ENCODE measurements at regions not wholly inside any gene's neighbourhood (a gene's known extent, or its start where the extent isn't known, plus 50 kb on each side); places are given as distances from the start of the nearest gene placed in this dataset.

DNA sequence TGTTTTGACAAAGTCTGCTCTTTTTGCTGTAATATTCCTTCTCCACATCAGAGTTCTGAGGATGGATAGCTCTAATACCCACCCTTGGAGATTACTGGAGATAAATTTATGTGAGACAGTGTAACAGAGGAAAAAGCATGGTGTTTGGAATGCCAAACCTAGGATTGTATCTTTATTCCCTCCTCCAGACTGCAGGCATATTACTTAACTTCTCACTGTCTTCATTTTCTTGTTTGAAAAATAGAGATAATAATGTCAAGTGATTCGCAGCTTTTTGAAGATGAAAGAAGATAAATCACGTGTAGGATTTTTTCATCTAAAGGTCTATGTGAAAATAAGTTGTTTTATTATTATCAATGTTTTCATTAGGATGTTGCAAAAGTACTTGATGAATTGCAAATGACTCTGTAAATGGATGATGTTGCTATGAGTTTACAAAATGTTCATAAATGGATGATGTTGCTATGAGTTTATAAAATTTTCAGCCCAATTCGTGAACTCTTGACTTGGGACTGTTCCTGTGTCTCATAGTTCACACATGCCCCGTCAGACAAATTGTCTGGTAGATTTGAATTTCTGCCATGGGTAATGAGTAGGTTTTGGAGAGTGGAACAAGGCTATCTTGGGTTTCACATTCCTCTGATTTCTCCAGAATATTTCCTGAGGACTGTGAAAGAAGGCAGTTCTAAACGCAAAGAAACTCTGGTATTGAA is 113.1 kb upstream of the IGFBP3 start:
- no peak for DNase-seq (ENCODE audit: low read depth in 4 of 4, low spot score in 3 of 4)

DNA sequence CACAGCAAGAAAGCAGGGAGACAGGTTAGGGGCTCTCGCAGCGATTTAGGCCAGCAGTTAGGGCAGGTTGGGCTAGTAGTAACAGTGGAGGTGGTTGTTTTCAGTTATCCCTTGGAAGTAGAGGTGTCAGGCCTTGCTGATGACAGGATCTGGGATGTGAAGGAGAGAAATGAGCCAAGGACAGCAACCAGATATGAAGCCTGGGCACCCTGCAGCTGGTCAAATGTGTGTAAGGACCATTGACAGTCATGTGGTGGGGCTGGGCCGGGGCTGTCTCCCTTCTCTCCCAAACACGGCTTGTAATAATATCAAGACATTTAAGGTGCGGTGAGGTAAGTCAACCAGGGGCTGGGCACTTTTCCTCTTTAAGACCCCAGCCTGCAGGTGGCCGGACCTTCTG is 112.5 kb upstream of the IGFBP3 start:
- DNase-seq (ENCODE audit: low read depth in 4 of 4, low spot score in 3 of 4) = no peak

DNA sequence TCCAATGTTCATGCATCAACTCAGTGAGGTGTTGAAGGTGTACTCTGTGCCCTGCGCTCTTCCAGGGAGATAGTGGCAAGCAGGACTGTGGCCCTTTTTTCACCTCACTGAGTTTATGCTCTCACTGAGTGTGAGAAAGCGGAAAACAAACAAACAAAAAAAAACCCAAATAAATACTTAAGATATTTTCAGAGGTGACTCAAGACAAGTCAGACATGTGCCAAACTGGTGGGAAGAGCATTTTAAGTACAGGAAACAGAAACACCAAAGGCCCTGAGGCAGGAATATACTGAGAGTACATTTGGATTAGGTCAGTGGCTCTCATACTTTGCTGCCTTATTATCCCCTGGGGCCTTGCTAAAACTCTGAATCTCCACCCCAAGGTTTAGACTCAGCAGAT is 111.9 kb upstream of the IGFBP3 start:
- DNase-seq (ENCODE audit: low read depth in 4 of 4, low spot score in 3 of 4) = no peak

DNA sequence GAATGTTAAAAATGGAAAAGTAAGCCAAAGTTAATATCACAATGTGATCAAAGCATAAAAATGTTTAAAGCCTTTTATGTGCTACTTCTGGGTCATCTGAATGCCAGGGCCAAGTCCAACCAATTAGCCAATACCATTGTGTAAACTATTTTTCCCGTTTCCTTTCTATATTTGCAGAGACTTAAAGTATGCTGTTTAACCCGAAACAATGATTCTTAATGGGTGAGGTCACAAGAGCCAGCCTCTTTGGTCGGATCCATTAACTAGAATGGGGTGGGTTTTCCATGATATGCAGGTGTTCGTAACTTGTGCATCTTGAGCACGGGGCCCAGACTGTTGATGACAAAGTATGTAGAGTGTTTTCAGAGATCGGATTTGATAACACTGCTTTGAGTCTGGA is 111.3 kb upstream of the IGFBP3 start:
- DNase-seq (ENCODE audit: low read depth in 4 of 4, low spot score in 3 of 4) = no peak

DNA sequence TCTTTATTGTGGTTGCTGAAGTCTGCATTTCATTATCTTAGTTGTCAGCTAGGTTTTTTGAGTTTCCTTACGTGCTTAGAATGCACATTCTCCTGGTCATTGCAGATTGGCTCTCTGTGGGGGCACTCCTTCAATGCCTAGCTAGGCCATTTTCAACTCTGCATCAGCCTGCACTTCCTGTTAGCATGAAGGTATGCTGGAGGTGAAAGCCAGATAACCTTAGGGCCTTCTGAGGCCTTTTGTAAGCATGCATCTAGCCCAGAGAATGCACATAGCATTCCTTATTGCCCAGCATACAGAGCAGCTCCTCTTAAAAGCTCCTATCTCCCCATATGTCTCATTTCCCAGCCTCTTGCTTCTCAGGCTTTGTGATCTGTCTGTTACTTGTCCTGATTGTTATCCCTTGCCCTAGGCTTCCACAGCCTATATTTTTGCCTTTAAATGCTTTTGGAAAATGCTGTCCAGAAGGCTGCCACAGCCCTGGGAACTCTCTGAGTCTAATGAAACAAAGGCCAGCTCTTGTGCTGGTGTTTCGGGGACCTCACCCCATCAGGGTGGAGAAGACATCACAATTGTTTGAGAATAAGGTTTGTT is 108.1 kb upstream of the IGFBP3 start:
- DNase-seq (ENCODE audit: low read depth in 4 of 4, low spot score in 3 of 4) = no peak

DNA sequence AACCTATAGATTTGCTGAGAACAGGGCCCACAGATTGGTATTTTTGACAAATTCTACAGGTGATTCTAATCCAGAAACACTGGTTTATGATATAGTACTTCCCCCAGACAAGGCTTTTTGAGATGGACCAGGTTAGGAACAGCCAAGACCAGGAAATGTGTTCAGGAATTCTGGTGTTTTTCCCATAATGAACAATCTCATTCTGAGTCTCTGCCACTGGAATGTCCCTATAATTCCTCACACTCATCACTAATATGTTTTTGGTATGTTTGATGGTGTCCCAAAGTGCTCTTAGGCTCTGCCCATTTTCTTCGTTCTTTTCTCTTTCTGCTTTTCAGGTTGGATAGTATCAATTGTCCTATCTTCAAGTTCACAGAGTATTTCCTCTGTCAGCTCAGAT is 107.2 kb upstream of the IGFBP3 start:
- DNase-seq (ENCODE audit: low read depth in 4 of 4, low spot score in 3 of 4) = no peak

DNA sequence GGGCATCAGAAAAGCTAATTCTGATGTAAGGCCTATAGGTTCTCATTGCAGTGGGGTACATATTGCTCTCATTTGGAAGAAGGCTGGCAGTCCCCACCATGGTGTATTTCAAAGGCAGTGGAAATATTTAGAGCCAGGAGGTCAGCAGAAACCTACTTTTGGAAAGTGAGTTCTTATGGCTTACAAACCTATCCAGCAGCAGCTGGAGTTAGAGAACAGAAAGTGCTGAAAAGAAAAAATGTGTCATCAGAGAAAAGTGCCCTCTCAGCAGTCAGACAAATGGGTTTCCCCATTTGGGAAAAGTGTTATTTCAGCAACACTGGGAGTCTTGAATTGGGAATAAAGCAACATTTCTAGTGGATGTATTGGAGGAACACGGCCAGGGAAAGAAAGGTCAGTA is 105.7 kb upstream of the IGFBP3 start:
- DNase-seq (ENCODE audit: low read depth in 4 of 4, low spot score in 3 of 4) = no peak

DNA sequence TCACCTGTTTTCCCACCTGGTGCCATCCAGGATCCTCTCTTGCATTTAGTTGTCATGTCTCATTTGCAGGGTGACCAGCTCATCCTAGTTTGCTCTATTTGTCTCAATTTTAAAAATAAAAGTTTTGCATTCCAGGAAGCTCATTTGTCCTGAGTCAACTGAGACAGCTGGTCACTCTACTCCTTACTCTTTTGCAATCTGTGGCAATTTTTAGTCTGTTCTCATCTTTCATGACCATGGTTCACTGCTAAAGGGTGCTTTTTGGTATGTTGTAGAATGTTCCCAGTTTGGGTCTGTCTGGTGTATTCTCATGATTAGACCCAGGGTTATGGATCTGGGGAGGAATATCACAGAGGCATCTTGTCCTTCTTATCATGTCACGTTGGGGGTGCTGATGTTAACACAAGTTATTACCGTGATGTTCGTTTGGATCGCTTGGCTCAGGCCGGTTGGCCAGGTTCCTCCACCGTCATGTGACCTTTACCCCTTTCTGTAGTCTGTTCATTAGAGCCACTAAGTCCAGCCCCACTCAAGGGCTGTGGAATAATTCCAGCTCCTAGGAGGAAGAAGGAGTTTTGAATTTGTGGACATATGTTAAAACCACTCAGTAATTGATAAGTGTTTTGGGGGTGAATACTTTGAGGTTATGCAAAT is 103.3 kb upstream of the IGFBP3 start:
- DNase-seq (ENCODE audit: low read depth in 4 of 4, low spot score in 3 of 4) = no peak

DNA sequence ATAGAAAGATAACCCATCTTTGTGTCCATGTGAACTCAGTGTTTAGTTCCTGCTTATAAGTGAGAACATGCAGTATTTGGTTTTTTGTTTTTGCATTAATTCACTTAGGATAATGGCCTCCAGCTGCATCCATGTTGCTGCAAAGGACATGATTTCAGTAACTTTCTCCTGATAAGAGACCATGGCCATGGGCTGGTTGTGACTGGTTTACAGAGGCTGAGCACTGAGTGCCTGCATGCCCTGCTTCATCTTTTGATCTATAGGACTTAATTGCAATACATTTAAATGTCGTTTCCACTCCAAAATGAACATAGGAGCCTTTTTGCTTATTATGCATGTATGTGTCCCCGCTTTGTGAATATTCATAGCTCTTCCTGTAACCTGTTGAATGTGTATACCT is 101.3 kb upstream of the IGFBP3 start:
- DNase-seq (ENCODE audit: low read depth in 4 of 4, low spot score in 3 of 4) = no peak

DNA sequence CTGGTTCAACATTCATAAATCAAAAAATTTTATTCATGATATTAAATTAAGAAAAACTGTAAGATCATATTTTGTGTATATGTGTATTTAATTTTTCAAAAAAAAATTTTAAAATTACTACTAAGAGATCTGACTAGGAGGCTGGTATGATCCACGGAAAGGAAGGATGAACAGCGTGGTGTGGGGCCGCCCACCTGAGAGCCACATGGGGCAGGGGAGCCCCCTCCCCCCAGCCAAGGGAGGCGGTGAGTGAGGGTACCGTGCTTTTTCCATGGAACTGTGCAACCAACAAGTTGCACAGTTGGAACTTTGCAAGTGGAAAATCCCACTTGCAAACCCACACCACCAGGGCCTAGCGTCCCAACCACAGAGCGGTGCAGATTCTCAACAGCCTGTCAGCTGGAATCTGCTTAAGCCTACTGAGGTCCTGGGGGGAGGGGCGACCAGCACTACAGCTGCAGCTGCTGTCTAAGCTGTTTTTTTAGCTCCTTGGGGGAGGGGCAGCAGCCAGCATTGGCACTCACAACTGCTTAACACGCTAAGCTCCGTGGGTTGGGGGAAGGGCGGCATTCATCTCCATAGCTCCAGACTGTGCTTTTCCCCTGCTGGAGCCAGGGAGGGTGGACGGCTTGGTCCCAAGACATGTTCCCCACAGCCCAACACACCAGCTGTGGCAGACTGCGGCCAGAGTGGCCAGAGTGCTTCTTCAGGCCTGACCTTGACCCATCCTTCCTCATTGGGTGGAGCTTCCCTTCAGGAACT is 94.2 kb upstream of the IGFBP3 start:
- peak in 3 of 4 donors; percentile 25 to 38 (median 33) for DNase-seq (ENCODE audit: low read depth in 4 of 4, low spot score in 3 of 4)

DNA sequence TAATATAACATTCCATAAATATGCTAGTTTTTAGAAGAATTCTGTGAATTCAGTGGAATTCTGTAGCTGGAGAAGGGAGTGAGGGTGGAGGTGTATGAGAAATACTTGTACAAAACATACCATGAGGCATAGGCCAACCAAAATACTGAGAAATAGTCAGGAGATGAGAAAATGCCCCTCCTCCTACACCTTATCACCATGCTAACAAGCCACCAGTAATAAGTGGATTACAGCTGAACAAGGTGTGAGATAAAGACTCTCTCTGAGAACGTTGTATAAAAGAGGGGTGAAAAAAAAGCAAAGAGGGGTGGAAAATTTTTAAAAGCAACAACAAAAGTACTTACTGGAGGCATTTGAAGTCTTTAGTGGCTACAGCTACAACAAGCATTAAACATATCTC is 90.4 kb upstream of the IGFBP3 start:
- DNase-seq (ENCODE audit: low read depth in 4 of 4, low spot score in 3 of 4) = no peak

DNA sequence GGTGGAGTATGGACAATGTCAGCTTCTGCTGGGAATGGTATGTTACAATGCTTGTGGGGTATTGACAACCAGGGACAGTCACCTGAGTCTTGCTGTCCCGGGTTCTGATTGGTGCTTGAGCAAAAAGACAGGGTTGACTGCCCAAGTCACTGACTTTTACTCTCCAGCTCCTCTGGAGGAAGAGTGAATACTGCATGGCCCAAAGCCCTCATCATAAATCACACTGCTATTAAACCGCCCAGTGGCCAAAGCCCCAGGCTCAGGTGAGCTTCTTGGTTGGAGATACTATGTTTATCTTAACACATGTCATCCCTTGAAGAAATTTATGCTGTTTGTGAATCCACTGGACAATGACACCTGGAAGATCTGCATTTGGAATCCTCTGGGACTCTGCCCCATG is 90.0 kb upstream of the IGFBP3 start:
- DNase-seq (ENCODE audit: low read depth in 4 of 4, low spot score in 3 of 4) = peak in 1 of 4 donors; percentile 13

DNA sequence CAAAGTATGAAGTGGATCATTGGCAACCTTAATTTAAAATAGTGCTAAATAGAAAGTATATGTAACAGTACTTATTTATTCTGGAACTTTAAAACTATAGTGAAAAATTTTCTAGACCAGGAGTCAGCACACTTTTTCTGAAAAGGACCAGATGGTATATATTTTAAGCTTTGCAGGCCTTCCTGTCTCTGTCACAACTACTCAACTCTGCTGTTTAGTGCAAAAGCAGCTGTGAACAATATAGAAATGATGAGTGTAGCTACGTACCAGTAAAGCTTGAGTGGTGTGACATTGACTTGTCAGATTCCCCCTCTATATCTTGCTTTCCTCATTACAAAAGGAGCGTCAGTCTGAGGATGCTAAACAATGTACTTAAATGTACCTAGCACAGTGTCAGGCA is 88.1 kb upstream of the IGFBP3 start:
- no peak for DNase-seq (ENCODE audit: low read depth in 4 of 4, low spot score in 3 of 4)

DNA sequence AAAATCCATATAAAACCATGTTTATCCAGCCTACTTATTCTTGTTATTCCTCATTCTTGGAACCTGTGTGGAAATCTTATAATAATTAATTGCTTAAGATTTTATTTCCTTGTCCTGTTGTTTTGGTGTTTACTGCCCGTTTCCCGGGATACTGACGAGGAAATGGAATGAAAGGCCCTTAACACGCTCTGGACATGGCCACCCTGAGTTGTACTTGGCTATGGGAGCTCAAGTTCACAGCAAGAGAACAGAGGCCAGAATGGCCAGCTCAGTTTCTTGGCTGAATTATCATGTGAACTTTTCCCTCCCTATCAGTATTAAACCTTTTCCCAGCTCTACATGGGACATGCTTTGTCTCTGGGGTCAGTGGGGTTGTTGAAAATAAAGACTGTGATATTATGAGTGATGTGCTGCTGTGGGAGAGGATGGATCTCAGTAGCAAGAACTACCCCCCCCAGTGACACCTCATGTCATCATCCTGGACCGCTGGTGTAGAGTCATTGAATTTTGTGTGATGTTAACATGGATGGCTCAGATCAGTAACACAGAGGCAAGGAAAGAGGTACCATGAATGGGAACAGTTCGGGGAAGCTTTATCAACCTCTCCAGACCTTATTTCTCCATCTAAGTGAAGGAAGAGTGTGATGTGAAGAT is 87.0 kb upstream of the IGFBP3 start:
- DNase-seq (ENCODE audit: low read depth in 4 of 4, low spot score in 3 of 4) = peak in 3 of 4 donors; percentile 28 to 36 (median 35)

DNA sequence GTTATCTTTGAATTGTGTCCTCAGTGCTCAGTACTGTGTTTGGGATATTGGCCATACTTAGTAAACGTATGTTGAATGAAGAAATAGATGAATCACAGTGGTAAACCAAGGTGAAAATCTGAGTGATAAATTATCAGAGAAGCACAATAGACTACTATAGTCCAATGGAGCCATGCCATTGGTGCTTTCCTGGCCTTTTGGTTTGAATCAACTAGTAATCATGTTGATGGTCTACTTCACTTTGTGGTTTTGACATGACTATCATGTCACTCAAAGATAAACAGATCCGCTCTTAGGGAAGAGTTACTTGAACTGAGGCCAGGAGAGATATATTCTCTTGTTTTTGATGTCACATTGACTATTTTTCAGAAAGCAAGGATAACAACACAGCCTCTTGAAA is 86.1 kb upstream of the IGFBP3 start:
- no peak for DNase-seq (ENCODE audit: low read depth in 4 of 4, low spot score in 3 of 4)

DNA sequence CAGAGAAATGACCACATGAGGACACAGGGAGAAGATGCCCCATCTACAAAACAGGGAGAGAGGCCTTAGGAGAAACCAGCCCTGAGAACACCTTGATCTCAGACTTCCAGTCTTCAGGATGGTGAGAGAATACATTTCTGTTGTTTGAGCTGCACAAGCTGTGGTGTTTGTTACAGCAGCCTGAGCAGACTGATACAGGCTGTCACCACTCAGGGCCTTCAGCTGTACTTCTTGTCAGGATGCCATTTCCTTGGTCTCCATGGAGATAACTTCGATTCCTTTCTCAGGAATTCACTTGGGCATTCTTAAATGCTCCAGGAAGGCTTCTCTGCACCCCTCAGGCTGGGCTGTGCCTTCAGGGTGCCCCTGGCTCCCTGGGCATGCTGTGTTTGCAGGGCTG is 85.7 kb upstream of the IGFBP3 start:
- no peak for DNase-seq (ENCODE audit: low read depth in 4 of 4, low spot score in 3 of 4)

DNA sequence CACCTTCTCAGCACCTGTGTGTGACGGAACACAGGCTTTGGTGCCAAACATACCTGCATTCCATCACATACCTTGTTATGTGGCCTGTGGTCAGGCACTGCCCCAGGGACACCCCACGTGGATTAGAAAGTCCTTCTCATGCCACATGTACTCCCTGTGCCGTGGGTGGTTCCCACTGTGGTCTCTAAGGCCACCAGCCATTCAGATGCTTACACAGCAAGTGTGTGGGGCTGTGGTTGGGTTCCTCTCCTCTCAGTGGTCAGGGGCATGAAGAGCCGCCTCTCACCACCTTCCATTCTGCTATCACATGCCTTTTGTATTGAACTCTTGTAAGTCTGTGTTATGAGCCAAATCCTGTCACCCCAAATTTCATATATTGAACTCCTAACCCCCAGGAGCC is 85.1 kb upstream of the IGFBP3 start:
- no peak for DNase-seq (ENCODE audit: low read depth in 4 of 4, low spot score in 3 of 4)

DNA sequence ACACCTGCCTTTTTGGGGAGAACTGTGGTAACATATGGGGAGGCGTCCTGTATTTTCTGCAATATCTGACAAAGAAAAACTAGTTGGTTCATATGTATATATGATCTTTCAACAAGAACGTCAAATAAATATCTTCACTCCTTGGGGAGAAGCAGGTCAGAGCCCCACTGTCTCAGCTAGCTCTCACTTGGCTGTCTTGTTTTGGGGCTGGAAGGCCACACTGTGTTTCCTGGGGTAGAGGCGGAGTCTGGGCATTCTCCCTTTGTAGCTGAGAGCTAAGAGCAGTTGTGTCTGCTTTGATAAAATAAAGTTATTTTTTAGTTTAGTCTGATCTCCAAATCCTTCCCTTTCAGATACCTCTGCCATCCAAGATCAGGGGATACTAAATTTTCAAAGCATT is 83.9 kb upstream of the IGFBP3 start:
- no peak for DNase-seq (ENCODE audit: low read depth in 4 of 4, low spot score in 3 of 4)

DNA sequence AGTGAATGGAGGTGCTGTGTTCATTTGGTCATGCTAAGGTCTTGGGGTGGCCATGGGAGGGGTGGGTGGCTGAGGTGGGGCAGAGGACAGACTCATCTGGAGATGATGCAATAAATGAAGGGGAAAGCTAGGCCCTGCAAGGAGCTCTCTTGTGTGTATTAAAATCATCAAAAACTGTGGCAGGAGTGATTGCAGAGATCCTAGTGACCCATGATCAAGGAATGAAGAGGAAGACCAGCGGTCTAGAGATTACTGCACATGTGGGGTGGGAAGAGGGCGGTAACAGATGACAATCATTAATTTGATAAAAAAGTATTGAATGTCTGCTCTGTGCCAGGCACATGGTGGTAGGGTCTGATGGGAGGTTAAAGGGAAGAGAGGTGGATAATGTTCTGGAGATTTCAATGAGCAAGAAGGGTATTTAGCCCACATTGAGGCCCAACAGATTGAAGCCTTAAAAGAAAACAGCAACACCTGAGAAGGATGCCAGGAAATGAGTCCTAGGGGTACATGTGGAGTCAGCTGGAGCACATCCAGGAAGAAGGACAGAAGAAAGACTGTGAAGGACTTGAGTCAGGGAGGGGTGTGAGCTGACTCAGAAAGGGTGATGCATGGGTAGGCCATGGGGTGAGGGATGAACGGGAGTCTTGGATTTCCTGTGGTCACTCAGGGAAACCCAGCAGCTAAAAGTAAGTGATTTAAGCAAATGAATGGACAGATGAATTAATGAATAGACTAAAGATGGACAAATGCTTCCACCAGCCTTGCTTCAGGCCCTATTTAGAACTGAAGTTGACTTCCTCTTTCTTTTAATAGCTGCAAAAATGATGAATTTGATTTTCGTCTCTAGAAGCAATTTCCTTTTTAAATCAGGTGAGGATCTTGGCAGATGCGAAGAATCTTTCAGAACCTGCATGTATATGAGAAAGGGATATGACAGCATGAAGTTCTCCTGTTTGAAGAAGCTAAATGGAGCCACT is 83.1 kb upstream of the IGFBP3 start:
- no peak for DNase-seq (ENCODE audit: low read depth in 4 of 4, low spot score in 3 of 4)

DNA sequence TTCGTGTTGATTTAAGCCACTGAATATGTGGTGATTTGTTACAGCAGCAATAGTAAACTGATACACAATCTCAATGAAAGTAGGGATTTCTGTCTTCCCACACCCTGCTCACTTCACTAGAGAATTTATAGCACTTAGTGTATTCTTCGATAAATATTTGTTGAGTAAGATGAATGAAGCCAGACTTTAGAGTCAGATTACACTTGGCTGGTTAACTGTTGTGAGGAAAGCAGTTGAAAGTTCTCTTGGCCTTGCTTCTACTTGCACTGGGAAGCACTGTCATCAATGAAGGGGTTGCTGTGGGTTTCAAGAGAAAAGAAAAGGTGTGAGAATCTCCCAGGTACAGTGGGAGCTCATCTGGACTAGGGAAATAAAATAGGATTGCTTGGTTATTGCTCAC is 82.1 kb upstream of the IGFBP3 start:
- DNase-seq (ENCODE audit: low read depth in 4 of 4, low spot score in 3 of 4) = no peak

All from right renal pelvis (tissue), 4 donors.